ENCODE measurements at regions not wholly inside any gene's neighbourhood (a gene's known extent, or its start where the extent isn't known, plus 50 kb on each side); places are given as distances from the start of the nearest gene placed in this dataset.

- no peak for DNase-seq (ENCODE audit: low read depth in 2 of 2)
These were observed 119.9 kb downstream of the FAM43A start for GRCh38 chr3:194805546-194805945.

GRCh38 chr3:194806991-194807630 is 121.4 kb downstream of the FAM43A start:
- DNase-seq (ENCODE audit: low read depth in 2 of 2): no peak

GRCh38 chr3:194808640-194809097 is 123.0 kb downstream of the FAM43A start:
- no peak for DNase-seq (ENCODE audit: low read depth in 2 of 2)

- no peak for DNase-seq (ENCODE audit: low read depth in 2 of 2)
These were observed 123.7 kb downstream of the FAM43A start for GRCh38 chr3:194809382-194809781.

GRCh38 chr3:194810076-194810475 is 124.4 kb downstream of the FAM43A start:
- DNase-seq (ENCODE audit: low read depth in 2 of 2): no peak

- DNase-seq (ENCODE audit: low read depth in 2 of 2): no peak
These were observed 125.4 kb downstream of the FAM43A start for GRCh38 chr3:194811118-194811517.

- no peak for DNase-seq (ENCODE audit: low read depth in 2 of 2)
These were observed 126.5 kb downstream of the FAM43A start for GRCh38 chr3:194812176-194812575.

GRCh38 chr3:194814878-194815357 is 129.2 kb downstream of the FAM43A start:
- no peak for DNase-seq (ENCODE audit: low read depth in 2 of 2)

GRCh38 chr3:194816748-194817591 is 131.3 kb downstream of the FAM43A start:
- DNase-seq (ENCODE audit: low read depth in 2 of 2): no peak

- no peak for DNase-seq (ENCODE audit: low read depth in 2 of 2)
These were observed 131.9 kb downstream of the FAM43A start for GRCh38 chr3:194817592-194817930.

GRCh38 chr3:194817936-194818335 is 132.3 kb downstream of the FAM43A start:
- DNase-seq (ENCODE audit: low read depth in 2 of 2): no peak

GRCh38 chr3:194824100-194824499 is 138.4 kb downstream of the FAM43A start:
- DNase-seq (ENCODE audit: low read depth in 2 of 2): no peak

- no peak for DNase-seq (ENCODE audit: low read depth in 2 of 2)
These were observed 139.0 kb downstream of the FAM43A start for GRCh38 chr3:194824701-194825111.

- DNase-seq (ENCODE audit: low read depth in 2 of 2): no peak
These were observed 140.9 kb downstream of the FAM43A start for GRCh38 chr3:194826594-194826993.

GRCh38 chr3:194827486-194827885 is 141.8 kb downstream of the FAM43A start:
- no peak for DNase-seq (ENCODE audit: low read depth in 2 of 2)

- DNase-seq (ENCODE audit: low read depth in 2 of 2): no peak
These were observed 142.4 kb downstream of the FAM43A start for GRCh38 chr3:194828116-194828515.

- DNase-seq (ENCODE audit: low read depth in 2 of 2): no peak
These were observed 143.2 kb downstream of the FAM43A start for GRCh38 chr3:194828926-194829325.

GRCh38 chr3:194830401-194830800 is 144.7 kb downstream of the FAM43A start:
- no peak for DNase-seq (ENCODE audit: low read depth in 2 of 2)

GRCh38 chr3:194830978-194831377 is 145.3 kb downstream of the FAM43A start:
- DNase-seq (ENCODE audit: low read depth in 2 of 2): no peak

GRCh38 chr3:194832346-194833104 is 146.8 kb downstream of the FAM43A start:
- no peak for DNase-seq (ENCODE audit: low read depth in 2 of 2)

GRCh38 chr3:194833114-194833910 is 147.6 kb downstream of the FAM43A start:
- DNase-seq (ENCODE audit: low read depth in 2 of 2): no peak

- DNase-seq (ENCODE audit: low read depth in 2 of 2): no peak
These were observed 151.0 kb downstream of the FAM43A start for GRCh38 chr3:194836661-194837060.

Measured in stimulated activated CD8-positive, alpha-beta memory T cell treated with anti-CD3 and anti-CD28 coated beads, Interleukin-2, amount 100 ng/mL, for 48 hours (primary cell).